Erythroblast (primary cell): ENCODE measurements at regions not wholly inside any gene's neighbourhood (a gene's known extent, or its start where the extent isn't known, plus 50 kb on each side); places are given as distances from the start of the nearest gene placed in this dataset.

ENCODE experiments used
- GATA1 ChIP-seq: IDR thresholded peaks from 2 replicates; pipeline ENCODE4 v1.6.1; 2011; ENCODE audit warnings: low read depth, mild to moderate bottlenecking, control low read depth, low read length, moderate library complexity
- POLR2A ChIP-seq: IDR thresholded peaks from 2 replicates; pipeline ENCODE4 v1.6.1; 2011; ENCODE audit warnings: mild to moderate bottlenecking, low read length

GRCh38 chr5:17737092-17737491 lies 102.8 kb downstream of the TAF11L14 start:
- TF ChIP-seq POLR2A (no peak), GATA1 (no peak)
